ENCODE measurements at regions not wholly inside any gene's neighbourhood (a gene's known extent, or its start where the extent isn't known, plus 50 kb on each side); places are given as distances from the start of the nearest gene placed in this dataset.
"Not testable (repeated sequence)": the region's sequence is repeated elsewhere in the genome, so short reads cannot be mapped to it uniquely, and the experiment has no call there.

DNA sequence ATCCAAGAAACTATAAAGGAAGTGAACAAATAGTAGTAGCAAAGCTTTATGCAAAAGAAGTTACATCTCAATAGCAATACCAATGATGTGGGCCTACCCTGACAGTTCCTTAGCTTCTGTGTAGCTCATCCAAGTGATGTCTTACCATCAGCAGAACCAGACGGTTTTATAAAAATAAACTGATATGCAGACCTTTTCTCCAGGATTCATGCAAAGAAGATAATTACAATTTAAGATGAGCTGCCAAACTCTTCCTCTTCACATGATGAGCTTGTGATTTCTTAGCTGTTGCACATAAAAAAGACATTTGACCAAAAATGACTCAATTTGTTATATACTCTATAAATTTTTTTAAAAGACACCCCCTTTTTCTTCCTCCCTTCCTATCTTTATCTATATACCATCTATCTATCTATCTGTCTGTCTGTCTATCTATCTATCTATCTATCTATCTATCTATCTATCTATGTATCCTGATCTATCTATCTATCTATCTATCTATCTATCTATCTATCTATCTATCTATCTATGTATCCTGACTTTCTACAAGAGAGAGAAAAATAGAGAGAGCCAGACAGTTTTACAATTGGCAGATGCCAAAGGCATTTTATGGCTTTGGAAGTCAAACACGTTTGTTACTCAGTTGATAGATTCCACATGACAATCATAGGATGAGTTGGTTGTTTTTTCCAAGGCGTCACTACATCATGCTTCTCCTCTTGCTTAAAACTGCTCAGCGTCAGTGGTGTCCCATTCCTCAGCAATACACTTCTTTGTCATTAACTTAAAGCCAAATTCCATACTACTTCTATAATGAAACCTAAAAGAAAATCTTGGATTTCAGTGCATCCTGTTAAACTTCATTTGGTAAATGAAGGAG, 65.9 kb upstream of the ACTR3 start:
- Mint-ChIP-seq H3K27ac (ENCODE audit: unreplicated experiment) (no peak overlapping the region), H3K4me3 (ENCODE audit: unreplicated experiment) (no peak overlapping the region), H3K4me1 (ENCODE audit: low read depth, unreplicated experiment) (no peaks in the 10 kb centered on the region), H3K36me3 (ENCODE audit: unreplicated experiment) (no peaks in the 10 kb centered on the region), H3K27me3 (ENCODE audit: unreplicated experiment) (peaks cover 2% of the 10 kb centered on the region), H3K9me3 (ENCODE audit: unreplicated experiment) (no peaks in the 10 kb centered on the region)
- DNase-seq: no peak
- TF ChIP-seq, protein P1, sequence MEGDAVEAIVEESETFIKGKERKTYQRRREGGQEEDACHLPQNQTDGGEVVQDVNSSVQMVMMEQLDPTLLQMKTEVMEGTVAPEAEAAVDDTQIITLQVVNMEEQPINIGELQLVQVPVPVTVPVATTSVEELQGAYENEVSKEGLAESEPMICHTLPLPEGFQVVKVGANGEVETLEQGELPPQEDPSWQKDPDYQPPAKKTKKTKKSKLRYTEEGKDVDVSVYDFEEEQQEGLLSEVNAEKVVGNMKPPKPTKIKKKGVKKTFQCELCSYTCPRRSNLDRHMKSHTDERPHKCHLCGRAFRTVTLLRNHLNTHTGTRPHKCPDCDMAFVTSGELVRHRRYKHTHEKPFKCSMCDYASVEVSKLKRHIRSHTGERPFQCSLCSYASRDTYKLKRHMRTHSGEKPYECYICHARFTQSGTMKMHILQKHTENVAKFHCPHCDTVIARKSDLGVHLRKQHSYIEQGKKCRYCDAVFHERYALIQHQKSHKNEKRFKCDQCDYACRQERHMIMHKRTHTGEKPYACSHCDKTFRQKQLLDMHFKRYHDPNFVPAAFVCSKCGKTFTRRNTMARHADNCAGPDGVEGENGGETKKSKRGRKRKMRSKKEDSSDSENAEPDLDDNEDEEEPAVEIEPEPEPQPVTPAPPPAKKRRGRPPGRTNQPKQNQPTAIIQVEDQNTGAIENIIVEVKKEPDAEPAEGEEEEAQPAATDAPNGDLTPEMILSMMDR (IDR thresholded peaks at IDR 0.05; ENCODE audit: partially characterized antibody, unreplicated experiment): no peak

GRCh38 chr2:113822087-113822815, 65.8 kb upstream of the SLC35F5 start:
- Mint-ChIP-seq H3K4me3 (ENCODE audit: unreplicated experiment) (no peak overlapping the region), H3K36me3 (ENCODE audit: unreplicated experiment) (no peaks in the 10 kb centered on the region), H3K9me3 (ENCODE audit: unreplicated experiment) (no peaks in the 10 kb centered on the region), H3K27me3 (ENCODE audit: unreplicated experiment) (peaks cover 2% of the 10 kb centered on the region), H3K4me1 (ENCODE audit: low read depth, unreplicated experiment) (no peaks in the 10 kb centered on the region), H3K27ac (ENCODE audit: unreplicated experiment) (no peak overlapping the region)
- TF ChIP-seq, protein P1 (IDR thresholded peaks at IDR 0.05; ENCODE audit: partially characterized antibody, unreplicated experiment): no peak
- peak; percentile 23 for DNase-seq

DNA sequence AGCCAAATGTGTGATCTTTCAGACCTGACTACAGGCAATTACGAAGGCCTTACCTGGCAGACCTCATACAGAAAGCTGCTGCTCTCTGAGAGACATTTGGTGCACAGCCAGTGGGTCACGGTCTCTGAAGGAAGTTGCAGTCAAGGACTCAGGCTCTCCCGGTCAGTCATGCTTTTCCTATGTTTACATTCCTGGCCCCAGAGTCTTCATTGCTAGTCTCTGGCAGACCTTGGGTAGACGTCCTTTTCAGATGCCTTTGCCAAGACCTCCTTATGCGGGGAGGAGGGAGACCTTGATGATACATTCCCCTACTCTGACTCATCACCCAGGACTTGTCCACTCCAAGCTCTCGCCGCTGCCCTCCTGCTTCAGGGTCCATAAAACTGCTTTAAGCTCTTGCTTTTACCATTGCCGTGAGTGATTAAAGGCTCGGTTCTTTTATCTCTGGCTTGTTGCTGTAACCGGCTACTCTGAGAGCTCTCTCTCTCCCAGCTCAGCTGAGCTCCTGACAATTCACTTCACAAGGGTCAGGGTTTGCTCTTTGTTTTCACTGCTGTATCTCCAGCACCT, 62.0 kb upstream of the SLC35F5 start:
- TF ChIP-seq, protein P1 (IDR thresholded peaks at IDR 0.05; ENCODE audit: partially characterized antibody, unreplicated experiment): no peak
- H3K9me3 Mint-ChIP-seq (ENCODE audit: unreplicated experiment): peaks cover 2% of the 10 kb centered on the region
- no peaks in the 10 kb centered on the region for H3K36me3 Mint-ChIP-seq (ENCODE audit: unreplicated experiment)
- H3K27ac Mint-ChIP-seq (ENCODE audit: unreplicated experiment): no peak overlapping the region
- no peaks in the 10 kb centered on the region for H3K4me1 Mint-ChIP-seq (ENCODE audit: low read depth, unreplicated experiment)
- H3K4me3 Mint-ChIP-seq (ENCODE audit: unreplicated experiment): no peak overlapping the region
- DNase-seq: no peak
- peaks cover 3% of the 10 kb centered on the region for H3K27me3 Mint-ChIP-seq (ENCODE audit: unreplicated experiment)

DNA sequence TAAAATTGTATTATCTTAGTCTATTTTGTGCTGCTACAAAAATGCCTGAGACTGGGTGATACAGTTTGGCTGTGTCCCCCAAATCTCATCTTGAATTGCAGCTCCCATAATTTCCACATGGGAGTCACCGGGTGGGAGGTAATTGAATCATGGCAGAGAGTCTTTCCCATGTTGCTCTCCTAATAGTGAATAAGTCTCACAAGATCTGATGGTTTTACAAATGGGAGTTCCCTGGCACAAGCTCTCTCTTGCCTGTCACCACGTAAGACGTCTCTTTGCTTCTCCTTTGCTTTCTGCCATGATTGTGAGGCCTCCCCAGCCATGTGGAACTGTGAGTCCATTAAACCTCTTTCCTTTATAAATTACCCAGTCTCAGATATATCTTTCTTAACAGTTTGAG, 57.0 kb upstream of the SLC35F5 start:
- not testable (repeated sequence) for H3K4me3 Mint-ChIP-seq (ENCODE audit: unreplicated experiment); H3K27me3 Mint-ChIP-seq (ENCODE audit: unreplicated experiment); DNase-seq; H3K9me3 Mint-ChIP-seq (ENCODE audit: unreplicated experiment); H3K36me3 Mint-ChIP-seq (ENCODE audit: unreplicated experiment); H3K27ac Mint-ChIP-seq (ENCODE audit: unreplicated experiment); H3K4me1 Mint-ChIP-seq (ENCODE audit: low read depth, unreplicated experiment)

- H3K4me1 Mint-ChIP-seq (ENCODE audit: low read depth, unreplicated experiment): no peaks in the 10 kb centered on the region
These were observed 55.8 kb upstream of the SLC35F5 start for GRCh38 chr2:113812204-113812603.

More at GRCh38 chr2:113812204-113812603, 55.8 kb upstream of the SLC35F5 start:
- DNase-seq: no peak
- Mint-ChIP-seq H3K36me3 (ENCODE audit: unreplicated experiment) (no peaks in the 10 kb centered on the region), H3K27ac (ENCODE audit: unreplicated experiment) (no peak overlapping the region), H3K27me3 (ENCODE audit: unreplicated experiment) (peaks cover 3% of the 10 kb centered on the region), H3K9me3 (ENCODE audit: unreplicated experiment) (peaks cover 4% of the 10 kb centered on the region), H3K4me3 (ENCODE audit: unreplicated experiment) (no peak overlapping the region)
- TF ChIP-seq, protein P1 (IDR thresholded peaks at IDR 0.05; ENCODE audit: partially characterized antibody, unreplicated experiment): no peak

All from glutamatergic neuron (in vitro differentiated cells).